Osteocyte (in vitro differentiated cells): ENCODE measurements at regions not wholly inside any gene's neighbourhood (a gene's known extent, or its start where the extent isn't known, plus 50 kb on each side); places are given as distances from the start of the nearest gene placed in this dataset.
"Not testable (repeated sequence)": the region's sequence is repeated elsewhere in the genome, so short reads cannot be mapped to it uniquely, and the experiment has no call there.

Experiments
- DNase-seq: peaks from one replicate; pipeline ENCODE4 v3.0.0; 2021; ENCODE audit warnings: mixed read lengths; ENCODE audit not compliant: unreplicated experiment; ENCODE audit errors: extremely low spot score
- H3K27ac Mint-ChIP-seq: one replicate; pipeline ENCODE4 v1.8.0; 2021; ENCODE audit warnings: mild to moderate bottlenecking, mixed read lengths; ENCODE audit not compliant: unreplicated experiment
- H3K27me3 Mint-ChIP-seq: one replicate; pipeline ENCODE4 v1.8.0; 2021; ENCODE audit warnings: mixed read lengths; ENCODE audit not compliant: unreplicated experiment
- H3K36me3 Mint-ChIP-seq: one replicate; pipeline ENCODE4 v1.8.0; 2021; ENCODE audit warnings: mixed read lengths; ENCODE audit not compliant: unreplicated experiment
- H3K4me1 Mint-ChIP-seq: one replicate; pipeline ENCODE4 v1.8.0; 2021; ENCODE audit warnings: mixed read lengths; ENCODE audit not compliant: unreplicated experiment
- H3K4me3 Mint-ChIP-seq: one replicate; pipeline ENCODE4 v1.8.0; 2021; ENCODE audit warnings: mild to moderate bottlenecking, moderate library complexity, mixed read lengths; ENCODE audit not compliant: unreplicated experiment
- H3K9me3 Mint-ChIP-seq: one replicate; pipeline ENCODE4 v1.8.0; 2021; ENCODE audit warnings: mixed read lengths; ENCODE audit not compliant: unreplicated experiment
- TF ChIP-seq, protein P1 (sequence below): fragments of 200-600 bp; sonication (generic); IDR thresholded peaks from 2 replicates; pipeline ENCODE4 v1.5.0; 2021; ENCODE audit warnings: antibody characterized with exemption, mild to moderate bottlenecking, moderate library complexity

DNA sequence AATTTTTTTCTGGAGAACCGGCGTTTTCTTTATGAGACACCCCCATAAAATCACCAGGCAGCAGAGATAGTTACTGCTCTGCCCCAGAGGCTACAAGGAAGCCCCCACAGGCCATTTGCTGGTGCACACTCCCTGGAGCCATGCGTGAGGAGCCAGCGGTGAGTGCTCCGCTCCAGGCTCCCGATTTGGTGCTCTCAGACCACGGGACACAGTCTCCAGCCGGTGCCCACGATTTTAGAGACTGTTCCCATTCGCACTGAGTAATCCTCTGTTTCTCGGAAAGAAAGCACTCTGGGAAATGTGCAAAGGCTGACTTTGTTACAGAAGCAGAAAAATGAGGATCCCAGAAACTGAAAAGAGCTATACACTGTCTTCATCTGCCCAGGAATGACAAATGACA, 104.9 kb downstream of the RNASET2 start:
- no peaks in the 10 kb centered on the region for H3K36me3 Mint-ChIP-seq
- H3K27me3 Mint-ChIP-seq, result peaks cover 6% of the 10 kb centered on the region
- no peak for DNase-seq
- H3K27ac Mint-ChIP-seq, result no peak overlapping the region
- H3K4me1 Mint-ChIP-seq, result peaks cover 8% of the 10 kb centered on the region
- TF ChIP-seq, protein P1, sequence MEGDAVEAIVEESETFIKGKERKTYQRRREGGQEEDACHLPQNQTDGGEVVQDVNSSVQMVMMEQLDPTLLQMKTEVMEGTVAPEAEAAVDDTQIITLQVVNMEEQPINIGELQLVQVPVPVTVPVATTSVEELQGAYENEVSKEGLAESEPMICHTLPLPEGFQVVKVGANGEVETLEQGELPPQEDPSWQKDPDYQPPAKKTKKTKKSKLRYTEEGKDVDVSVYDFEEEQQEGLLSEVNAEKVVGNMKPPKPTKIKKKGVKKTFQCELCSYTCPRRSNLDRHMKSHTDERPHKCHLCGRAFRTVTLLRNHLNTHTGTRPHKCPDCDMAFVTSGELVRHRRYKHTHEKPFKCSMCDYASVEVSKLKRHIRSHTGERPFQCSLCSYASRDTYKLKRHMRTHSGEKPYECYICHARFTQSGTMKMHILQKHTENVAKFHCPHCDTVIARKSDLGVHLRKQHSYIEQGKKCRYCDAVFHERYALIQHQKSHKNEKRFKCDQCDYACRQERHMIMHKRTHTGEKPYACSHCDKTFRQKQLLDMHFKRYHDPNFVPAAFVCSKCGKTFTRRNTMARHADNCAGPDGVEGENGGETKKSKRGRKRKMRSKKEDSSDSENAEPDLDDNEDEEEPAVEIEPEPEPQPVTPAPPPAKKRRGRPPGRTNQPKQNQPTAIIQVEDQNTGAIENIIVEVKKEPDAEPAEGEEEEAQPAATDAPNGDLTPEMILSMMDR, result no peak
- H3K9me3 Mint-ChIP-seq, result peaks cover 11% of the 10 kb centered on the region
- H3K4me3 Mint-ChIP-seq, result no peak overlapping the region

DNA sequence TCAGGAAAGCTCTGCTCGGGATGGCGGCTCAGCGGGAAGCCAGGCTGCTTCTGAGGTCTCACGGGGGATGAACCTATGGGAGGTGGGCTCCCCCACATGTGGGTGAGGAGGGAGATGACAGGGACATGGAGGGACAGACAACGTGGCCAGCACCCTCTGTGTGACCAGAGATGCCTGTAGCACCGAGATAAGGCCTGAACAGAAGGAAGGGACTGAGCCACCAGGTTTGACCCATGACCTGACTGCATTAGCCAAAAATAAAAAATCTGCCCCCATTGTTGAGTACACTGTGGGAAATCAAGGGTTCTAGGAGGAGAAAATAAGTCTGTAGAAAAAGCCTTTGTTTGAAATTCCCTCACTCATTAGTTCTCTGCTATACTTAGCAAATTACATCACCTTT, 105.7 kb downstream of the RNASET2 start:
- Mint-ChIP-seq H3K4me3 (no peak overlapping the region), H3K4me1 (peaks cover 8% of the 10 kb centered on the region), H3K9me3 (peaks cover 11% of the 10 kb centered on the region), H3K27ac (no peak overlapping the region), H3K27me3 (peaks cover 11% of the 10 kb centered on the region), H3K36me3 (no peaks in the 10 kb centered on the region)
- DNase-seq, result no peak
- TF ChIP-seq, protein P1, result no peak

DNA sequence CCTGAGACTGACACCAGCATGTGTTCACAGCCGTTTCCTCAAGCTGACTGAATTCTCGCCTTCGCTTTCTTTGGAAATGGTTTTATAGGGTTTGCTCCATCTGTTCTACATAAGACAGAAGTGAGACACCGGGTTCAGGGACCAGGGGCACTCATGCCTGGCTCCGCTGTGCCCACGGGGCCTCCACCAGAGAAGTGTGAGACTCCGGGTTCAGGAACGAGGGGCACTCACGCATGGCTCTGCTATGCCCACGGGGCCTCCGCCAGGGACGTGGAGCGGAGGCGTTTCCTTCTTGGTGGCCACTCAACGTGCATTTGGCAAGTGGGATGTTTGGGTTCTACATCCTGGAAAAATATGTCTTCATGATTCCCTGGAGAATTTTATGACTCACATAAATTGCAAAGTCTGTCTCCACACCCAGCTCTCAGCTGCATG, 106.6 kb downstream of the RNASET2 start:
- Mint-ChIP-seq H3K36me3 (no peaks in the 10 kb centered on the region), H3K9me3 (peaks cover 11% of the 10 kb centered on the region), H3K4me1 (peaks cover 8% of the 10 kb centered on the region), H3K27ac (no peak overlapping the region), H3K4me3 (no peak overlapping the region), H3K27me3 (peaks cover 20% of the 10 kb centered on the region)
- no peak for DNase-seq
- TF ChIP-seq, protein P1, result no peak

DNA sequence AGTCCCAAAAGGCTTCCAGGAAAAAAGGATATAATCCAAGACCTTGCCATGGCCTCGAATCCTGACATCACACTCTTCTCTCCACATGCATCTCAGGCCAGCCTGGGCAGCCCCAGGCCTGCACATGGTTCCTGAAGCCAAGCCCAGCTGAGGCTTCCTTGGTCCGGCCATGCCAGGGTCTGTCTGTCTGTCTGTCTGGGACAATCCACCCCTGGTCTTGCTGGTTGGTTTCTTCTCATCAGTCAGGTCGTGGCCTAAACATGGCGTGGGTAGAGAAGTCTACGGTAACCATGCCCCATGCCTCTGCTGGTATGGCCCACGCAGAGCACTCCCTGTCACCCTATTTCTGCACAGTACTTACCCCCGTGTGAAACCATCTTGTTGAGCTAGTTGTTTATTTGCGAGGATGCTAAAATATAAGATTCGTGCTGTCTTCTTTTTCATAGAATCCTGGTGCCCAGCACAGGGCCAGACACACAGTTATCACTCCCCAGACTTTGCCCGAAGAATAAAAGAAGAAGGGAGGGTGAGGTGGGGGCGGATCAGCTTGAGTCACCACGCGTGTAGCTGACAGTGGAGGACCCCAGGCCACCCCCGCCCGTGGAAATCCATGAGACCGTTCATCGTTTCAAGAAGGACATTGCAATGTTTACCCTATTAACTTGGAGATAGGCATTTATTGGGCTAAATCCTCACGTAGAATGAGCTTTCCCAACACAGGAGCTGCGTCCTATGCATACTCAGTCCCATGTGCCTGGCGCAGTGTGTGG, 107.2 kb downstream of the RNASET2 start:
- Mint-ChIP-seq H3K4me3 (no peak overlapping the region), H3K27ac (no peak overlapping the region), H3K9me3 (peaks cover 11% of the 10 kb centered on the region), H3K4me1 (peaks cover 8% of the 10 kb centered on the region), H3K36me3 (no peaks in the 10 kb centered on the region), H3K27me3 (peaks cover 26% of the 10 kb centered on the region)
- no peak for DNase-seq
- TF ChIP-seq, protein P1, result no peak

DNA sequence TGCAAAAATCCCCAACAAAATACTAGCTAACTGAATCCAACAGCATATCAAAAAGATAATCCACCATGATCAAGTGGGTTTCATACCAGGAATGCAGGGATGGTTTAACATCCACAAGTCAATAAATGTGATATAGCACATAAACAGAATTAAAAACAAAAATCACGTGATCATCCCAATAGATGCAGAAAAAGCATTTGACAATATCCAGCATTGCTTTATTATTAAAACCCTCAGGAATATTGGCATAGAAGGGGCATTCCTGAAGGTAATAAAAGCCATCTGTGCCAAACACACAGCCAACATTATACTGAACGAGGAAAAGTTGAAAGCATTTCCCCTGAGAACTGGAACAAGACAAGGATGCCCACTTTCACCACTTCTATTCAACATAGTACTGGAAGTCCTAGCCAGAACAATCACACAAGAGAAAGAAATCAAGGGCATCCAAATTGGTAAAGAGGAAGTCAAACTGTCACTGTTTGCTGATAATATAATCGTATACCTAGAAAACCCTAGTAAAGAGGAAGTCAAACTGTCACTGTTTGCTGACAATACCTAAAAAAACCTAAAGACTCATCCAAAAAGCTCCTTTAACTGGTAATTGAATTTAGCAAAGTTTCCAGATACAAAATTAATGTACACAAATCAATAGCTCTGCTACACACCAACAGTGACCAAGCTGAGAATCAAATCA, 109.8 kb downstream of the RNASET2 start:
- not testable (repeated sequence) for H3K36me3 Mint-ChIP-seq, DNase-seq, H3K4me1 Mint-ChIP-seq, H3K27ac Mint-ChIP-seq, H3K4me3 Mint-ChIP-seq
- H3K27me3 Mint-ChIP-seq, result peaks cover 33% of the 10 kb centered on the region
- peaks cover 11% of the 10 kb centered on the region for H3K9me3 Mint-ChIP-seq
